PC-9 (cell line): ENCODE measurements at regions not wholly inside any gene's neighbourhood (a gene's known extent, or its start where the extent isn't known, plus 50 kb on each side); places are given as distances from the start of the nearest gene placed in this dataset.

ENCODE experiments used
- EZH2 ChIP-seq: fragments of 200-600 bp; sonication (generic); IDR thresholded peaks from 2 replicates; pipeline ENCODE4 v1.8.0; 2017; ENCODE audit warnings: antibody characterized with exemption, low read depth
- TF ChIP-seq, protein P1 (sequence below): fragments of 200-600 bp; sonication (generic); conservative IDR thresholded peaks from 2 replicates; pipeline ENCODE4 v1.6.1; 2017; ENCODE audit warnings: mixed run types, antibody characterized with exemption, mild to moderate bottlenecking, moderate library complexity

DNA sequence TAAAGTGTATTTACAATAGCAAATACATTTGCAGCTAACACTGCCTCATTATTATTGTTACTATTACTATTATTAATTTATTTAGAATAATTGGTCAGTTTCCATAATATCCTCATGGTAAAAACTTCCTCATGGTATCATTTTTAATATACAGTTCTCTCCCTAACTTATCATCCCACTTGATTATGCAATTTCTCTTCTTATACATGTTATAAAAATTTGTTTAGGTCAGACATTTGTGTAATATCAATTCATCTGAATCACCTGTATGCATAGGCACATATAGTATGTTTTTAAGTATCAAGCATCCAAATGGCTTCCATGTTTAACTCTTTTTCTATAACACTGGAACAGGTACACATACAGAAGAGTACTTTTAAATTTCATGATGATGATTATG, 210.8 kb upstream of the STARD13 start:
- TF ChIP-seq, protein P1, sequence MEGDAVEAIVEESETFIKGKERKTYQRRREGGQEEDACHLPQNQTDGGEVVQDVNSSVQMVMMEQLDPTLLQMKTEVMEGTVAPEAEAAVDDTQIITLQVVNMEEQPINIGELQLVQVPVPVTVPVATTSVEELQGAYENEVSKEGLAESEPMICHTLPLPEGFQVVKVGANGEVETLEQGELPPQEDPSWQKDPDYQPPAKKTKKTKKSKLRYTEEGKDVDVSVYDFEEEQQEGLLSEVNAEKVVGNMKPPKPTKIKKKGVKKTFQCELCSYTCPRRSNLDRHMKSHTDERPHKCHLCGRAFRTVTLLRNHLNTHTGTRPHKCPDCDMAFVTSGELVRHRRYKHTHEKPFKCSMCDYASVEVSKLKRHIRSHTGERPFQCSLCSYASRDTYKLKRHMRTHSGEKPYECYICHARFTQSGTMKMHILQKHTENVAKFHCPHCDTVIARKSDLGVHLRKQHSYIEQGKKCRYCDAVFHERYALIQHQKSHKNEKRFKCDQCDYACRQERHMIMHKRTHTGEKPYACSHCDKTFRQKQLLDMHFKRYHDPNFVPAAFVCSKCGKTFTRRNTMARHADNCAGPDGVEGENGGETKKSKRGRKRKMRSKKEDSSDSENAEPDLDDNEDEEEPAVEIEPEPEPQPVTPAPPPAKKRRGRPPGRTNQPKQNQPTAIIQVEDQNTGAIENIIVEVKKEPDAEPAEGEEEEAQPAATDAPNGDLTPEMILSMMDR: no peak
- TF ChIP-seq EZH2: no peak
